GM19099 (cell line): ENCODE measurements at regions not wholly inside any gene's neighbourhood (a gene's known extent, or its start where the extent isn't known, plus 50 kb on each side); places are given as distances from the start of the nearest gene placed in this dataset.

Source experiments
- POLR2A ChIP-seq: IDR thresholded peaks from 3 replicates; pipeline ENCODE4 v1.6.1; 2011; ENCODE audit warnings: low read depth; ENCODE audit not compliant: insufficient read length; ENCODE audit errors: extremely low read depth

DNA sequence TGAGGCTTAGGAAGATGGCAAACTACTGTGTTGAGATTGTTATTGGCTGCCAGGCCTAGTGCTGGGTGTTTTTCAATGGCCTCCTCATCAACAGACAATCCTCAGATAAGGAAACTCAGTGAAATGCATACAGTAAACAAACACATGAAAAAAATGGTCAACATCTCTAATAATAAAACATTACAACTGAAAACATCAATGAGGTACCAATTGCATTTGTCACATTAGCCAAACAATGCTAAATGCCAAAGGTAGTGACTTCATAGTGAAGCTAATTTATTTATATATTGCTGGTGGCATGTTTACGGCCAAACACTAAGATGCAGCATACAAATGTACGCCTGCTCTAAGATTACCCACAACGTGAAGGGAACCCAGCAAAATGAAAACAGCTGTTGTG, 224.0 kb upstream of the UBL3 start:
- TF ChIP-seq POLR2A: no peak

DNA sequence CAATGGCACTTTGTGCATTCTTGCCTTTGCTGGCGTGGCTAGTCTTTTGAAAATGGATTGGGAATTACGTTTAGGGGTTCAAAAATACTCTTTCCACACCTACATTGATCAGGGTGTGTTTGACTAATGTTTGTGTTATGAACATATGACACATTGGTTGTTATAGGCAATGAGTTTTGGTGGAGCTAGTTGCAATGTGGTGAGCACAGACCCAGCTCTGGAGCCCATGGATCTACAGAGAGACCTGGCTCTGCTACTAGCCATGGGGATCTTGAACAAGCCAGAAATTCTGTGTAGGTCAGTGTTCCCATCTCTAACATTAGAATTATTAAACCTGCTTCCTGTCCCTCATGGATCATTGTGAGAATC, 222.4 kb upstream of the UBL3 start:
- TF ChIP-seq POLR2A: no peak

DNA sequence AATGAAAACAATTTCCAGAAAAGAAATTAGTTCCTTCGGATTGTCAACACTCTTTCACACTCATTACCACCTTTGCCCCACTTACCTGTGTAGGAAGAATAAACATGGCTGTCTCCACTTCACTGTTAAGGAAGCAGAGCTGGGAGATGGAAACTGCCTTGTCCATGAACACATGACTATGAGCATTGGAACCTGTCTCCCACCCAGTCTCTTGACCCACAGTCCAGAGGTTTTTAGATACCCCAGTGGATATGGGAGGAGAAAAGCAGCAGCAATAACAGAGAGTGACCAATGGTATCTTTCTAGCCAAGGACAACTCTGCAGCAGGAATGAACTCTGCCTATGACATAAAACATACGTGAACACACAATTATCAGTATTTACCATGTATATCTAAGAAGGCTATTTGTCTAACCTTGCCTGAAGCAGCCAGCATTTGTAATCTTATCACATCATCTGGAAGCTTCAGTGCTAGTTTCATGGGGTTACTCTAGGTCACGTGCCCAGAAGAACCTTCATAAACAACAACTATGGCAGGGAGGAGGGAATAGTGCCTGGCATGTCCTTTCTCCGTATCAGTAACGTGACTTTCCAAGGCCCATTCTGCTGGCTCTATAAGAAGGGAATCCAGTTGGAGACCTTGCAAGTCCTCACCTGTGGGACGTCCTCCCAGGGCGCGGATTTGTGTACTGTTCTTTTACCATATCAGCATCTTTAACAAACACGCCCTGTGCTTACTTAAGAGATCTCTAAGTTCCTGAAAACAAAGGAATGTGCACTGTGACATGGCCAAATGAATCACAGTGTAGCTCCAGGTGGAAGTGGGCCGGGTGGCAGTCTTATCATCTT, 221.8 kb upstream of the UBL3 start:
- no peak for TF ChIP-seq POLR2A

DNA sequence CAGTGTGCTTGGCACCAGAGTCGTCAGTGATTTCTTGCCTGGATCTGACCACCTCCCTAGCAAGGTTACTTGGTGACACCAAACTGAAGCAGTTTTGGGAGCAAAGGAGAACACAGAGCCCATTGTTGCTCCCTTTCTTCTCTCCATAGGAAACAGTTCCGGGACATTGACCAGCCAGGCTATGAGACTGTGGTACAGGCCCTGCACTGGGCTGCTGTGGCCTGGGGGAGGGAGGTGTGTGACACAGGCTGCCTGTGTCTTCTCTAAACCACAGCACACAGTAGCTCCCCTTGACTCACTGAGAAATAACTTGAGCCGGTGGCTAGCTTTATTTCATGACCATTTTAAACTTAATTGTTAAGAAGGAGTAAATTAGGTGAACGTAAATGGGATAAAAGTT, 214.8 kb upstream of the UBL3 start:
- TF ChIP-seq POLR2A: no peak

DNA sequence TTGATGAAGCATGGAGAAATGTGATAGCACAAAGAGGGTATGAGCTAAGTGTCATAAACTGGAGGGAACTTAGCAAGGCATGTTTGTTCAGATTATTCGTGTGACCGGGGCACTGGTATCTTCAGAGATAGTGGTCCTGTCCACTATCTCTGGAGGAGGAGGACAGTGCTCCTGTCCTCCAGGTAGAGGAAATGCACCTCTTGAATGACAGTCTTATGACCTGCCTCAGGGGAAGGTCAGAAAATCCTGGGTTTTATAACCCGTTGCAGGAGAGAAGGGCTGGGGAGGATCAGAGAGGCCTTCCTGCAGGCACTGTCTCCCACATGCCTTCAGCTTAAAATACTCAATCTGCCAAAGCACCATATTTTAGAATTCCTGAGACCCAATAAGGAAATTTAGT, 213.5 kb upstream of the UBL3 start:
- no peak for TF ChIP-seq POLR2A

DNA sequence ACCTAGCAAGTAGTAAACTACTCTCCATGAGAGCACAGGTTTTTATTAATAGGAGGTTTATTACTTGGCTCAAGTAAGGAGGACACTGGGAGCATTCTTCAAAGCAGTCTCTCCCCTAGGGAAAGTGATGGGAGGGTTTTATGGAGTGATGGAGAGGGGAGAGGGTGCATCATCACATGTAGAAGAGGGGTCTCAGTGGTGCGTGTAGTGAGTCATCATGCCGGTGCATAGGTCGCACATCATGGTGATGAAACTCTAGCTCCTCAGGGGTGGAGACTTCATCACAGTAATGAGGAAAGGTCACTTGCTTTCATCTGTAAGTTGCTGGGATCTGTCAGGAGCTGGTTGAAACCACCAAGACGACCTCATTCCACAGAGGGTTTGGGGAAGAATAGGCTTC, 210.8 kb upstream of the UBL3 start:
- no peak for TF ChIP-seq POLR2A

DNA sequence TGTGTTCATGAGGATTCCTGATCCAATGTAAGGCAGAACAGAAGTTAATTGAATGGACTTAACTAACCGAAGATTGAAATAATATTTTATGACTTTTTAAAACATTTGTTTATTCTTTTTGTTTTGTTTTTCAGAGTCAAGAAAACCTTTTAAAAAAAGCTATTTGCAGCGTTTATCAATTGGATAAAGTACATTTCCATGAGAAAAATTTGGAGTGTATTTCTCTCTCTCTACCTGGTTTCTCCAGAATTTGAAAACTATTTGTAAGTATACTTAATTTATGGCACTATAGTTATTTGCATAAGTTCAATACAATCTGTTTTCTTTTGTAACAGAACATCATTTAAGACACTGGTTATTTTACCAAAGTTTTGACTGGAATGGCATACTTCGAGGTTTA, 208.0 kb upstream of the UBL3 start:
- no peak for TF ChIP-seq POLR2A

DNA sequence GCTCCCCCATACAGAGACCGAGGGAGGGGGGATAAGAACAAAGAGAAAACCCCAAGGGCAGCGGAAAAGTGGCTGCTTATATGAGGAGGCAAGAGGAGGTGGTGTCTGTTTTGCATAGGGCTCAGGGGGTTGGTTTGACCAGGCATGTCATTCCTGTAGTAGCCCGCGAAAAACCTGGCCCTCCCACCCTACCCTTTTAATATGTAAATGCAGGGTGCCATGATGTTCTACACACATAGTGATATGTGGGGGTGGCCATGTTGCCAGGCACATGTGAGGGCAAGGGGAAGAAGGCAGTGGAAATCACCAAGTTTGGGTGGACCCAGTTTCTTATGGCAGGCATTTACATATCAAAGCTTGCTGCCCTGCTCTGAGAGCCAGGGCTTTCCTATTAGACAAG, 203.5 kb upstream of the UBL3 start:
- TF ChIP-seq POLR2A: no peak

DNA sequence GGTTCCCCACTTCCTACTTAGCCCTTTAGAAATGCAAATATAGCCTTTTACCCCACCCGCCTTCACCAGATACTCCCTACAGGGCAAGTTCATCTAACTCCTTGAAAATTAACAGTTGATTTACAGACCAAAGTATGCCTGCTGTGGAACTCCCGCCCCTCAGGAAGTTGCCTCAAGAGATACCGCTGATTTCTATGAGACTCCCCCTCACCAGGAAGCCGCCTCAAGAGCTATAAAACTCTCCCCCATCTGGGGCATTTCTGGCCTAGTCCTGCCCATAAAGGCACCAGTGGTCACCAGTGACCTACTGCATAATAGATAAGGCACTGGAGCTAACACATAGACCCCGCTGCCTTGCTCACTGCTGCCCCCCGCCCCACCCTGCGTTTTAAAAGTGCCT, 201.7 kb upstream of the UBL3 start:
- no peak for TF ChIP-seq POLR2A

DNA sequence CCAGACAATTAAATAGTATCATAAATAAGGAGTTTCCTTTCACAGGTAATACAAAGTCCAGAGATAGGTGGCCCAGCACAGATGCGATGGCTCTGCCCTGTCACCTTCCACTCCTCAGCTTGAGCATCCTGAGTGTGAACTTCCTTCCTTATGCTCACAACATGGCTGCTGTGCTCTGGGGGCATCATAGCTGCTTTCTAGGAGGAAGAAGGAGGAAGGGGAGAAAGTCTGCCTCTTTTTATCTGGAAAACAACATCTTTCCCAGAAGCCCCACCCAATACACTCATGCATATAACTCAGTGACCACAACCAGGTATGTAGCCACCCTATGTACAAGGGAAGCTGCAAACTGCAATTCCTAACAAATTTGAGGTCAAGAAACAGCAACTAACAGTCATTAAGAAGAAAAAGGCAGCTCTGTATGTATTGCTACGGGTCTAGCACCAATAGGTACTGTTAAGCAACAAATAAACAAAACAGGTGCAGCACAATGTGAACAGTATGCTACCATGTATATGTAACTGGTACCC, 201.2 kb upstream of the UBL3 start:
- no peak for TF ChIP-seq POLR2A

DNA sequence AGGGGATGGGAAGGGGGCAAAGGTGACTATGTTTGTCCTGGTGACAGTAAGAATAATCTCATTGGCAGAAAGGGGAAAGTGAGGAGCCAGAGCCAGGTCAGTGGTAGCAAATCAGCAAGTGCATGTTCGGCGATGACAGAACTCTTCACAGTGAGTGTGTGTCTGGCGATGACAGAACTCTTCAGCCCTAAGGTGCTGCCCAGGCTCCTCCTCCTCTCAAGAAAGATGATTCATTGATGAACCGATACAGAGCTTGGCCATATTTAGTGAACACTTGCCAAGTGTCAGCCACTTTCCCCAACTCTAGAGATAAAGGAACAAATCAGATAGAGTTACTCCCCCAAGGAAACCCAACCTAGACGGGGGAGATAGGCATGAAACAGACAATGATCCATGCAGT, 199.3 kb upstream of the UBL3 start:
- no peak for TF ChIP-seq POLR2A

DNA sequence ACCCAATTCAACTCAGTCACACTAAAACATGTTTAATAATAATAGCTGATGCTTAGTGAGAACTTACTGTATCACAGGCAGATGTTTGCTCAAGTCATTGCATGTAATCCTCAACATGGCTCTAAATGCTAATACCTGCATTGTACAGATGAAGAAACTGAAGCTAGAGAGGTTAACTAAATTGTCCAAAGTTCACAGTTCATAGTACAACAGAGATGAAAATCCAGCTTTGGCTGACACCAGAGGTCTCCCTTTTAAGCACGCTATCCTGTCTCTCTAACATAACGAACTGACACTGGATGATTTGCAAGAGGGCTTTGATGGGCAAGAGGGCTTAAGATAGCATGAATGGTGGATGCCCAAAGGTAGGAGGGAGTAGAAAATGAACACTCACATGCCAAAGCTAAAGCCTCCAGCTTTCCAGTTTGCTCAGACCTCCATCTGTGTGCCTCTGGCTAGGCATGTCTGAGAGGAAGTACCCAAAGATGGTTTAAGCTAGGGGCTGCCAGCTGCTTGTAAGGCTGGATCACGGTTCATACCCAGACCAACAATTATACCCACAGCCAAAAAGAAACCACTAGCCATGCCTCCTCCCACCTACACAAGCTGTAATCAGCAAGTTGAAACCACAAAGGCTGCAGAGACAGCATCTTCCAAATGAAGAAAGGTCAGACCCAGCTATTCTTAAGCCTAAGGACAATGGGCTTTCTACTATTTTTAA, 196.9 kb upstream of the UBL3 start:
- no peak for TF ChIP-seq POLR2A

DNA sequence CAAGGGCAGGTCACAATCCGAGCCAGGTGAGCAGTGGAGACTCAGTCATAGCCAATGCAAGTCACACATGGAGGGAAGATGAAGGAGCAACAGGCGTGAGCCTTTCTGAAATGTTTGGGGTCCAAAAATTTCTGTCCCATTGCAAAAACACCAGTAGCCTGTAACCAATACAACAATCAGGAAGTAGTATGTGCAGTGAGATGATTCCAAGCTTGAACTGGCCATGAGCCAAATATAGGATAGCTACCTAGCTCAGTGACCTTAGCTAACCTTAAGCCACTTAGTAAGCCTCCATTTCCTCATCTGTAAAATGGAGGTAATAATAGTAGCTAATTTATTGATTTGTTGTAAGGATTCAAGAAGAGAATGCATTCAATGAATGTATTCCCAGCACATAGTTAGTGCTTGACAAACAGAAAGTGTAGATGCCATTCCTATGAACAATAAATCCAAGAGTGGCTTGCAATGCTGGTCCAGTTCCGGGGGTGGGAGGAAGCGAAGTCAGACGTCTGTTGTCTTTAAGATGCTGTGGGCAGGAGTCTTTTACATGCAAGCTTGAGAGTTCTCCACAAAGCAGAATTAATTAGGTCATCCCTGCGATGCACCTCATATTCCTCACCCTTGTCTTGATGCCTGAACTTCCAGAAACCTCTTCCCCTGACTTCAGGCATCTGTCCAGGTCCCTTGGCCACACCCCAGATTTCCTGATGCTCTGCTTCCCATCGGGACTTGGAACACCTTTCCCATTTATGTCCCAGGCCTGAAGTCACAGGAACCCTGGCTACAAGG, 195.7 kb upstream of the UBL3 start:
- TF ChIP-seq POLR2A: no peak

DNA sequence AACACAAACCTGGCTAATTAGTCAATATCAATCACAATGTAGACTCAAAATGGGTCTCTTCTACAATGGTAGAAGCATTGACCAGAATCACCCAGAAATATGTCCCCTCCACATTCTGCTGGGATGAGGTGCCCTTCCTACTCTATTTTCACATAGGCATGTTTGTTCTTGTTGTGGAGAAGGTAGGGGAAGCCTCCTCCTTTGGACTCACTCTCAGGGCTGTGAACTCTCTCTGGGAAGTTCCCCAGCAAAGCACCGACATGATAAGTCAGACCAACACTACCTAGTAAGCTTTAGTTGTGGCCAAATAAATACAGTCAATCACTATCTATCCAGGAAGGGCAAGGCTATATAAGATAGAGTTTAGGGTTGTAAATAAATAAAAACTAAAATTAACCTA, 194.5 kb upstream of the UBL3 start:
- no peak for TF ChIP-seq POLR2A

DNA sequence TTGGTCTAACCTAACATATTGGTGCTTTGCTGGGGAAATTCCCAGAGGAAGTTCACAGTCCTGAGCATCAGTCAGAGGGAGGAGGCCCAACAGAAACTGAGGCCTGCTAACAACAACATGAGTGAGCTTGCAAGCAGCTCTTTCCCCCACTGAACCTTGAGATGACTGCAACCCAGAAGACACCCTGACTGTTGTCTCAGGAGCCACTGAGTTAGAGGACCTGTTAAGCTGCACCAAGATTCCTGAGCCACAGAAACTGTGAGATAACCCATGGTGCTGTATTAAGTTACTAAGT, 193.2 kb upstream of the UBL3 start:
- TF ChIP-seq POLR2A: no peak

DNA sequence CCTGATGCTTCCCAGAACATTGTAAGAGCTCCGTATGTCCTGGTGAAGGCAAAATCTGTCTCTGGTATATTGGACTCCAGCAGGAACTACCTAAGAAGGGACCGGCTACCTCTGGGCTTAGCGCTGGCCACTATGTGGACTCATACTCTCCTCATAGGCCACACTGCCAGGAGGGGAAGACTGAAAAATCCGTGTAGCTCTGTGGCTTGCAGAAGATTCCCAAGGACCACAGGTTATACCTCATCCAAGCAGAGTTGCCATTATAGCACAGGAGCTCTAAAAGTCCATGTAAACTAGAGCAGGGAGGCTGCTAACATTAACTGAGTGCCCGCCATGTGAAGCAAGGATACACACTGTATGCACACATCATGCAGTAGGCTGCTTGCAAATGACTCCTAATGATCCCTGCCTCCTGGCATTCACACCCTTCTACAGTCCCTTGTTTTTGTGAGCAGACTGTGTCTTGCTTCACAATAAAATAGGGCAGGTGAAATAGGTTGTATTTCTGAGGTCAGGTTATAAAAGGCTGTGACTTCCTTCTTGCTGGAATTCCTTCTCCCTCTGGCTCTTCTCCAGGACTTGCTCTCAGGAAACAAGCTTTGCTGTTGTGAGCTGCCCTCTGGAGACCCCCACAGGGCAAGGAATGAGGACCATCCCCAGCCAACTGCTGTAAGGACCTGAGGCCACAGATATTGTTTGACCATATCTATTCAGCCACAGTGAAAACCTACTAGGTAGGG, 192.6 kb upstream of the UBL3 start:
- no peak for TF ChIP-seq POLR2A

DNA sequence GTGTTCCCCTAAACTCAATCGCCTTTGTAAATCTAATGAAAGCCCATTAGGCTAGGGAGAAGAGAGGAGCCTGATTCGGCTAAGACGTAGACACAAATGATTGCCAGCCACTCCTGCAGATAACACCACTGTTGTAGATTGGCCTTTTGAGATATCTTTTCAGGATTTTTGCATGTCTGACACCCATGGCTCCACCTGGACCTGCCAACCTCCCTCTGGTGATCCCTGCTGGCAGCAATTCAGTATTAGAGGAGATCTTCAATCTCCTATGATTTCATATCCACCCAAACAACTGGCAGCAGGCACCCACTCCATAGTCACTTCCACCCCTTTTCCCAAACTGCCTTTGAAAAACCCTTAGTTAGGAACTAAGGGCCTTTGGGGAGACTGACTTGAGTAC, 191.9 kb upstream of the UBL3 start:
- no peak for TF ChIP-seq POLR2A
